NCI-H187 (cell line): ENCODE measurements at regions not wholly inside any gene's neighbourhood (a gene's known extent, or its start where the extent isn't known, plus 50 kb on each side); places are given as distances from the start of the nearest gene placed in this dataset.

Experiments used
- DNase-seq, 2 experiments: peaks; one replicate each; lab custom pipeline; 2025; lab: John Stamatoyannopoulos, UW

- DNase-seq = no peak
Measured at GRCh38 chr5:88487066-88487465, 218.4 kb upstream of the TMEM161B start.

DNA sequence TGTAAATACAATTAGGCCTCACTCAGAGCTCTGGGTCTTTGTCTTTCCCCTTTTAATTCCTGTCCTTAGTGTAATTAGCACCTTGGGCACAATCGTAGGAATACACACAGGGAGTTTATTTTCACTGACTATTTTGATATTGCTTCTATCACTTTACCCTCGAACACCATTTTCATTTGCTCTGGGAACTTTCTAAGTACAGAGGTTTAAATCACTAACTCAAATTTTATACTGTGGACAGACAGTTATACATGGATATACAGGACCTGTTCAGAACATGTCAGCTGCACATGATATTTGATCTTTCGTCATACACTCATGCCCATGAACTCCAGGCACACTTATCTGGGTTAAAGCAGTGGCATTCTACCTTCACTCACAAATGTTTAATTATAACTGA lies 217.8 kb upstream of the TMEM161B start:
- no peak for DNase-seq

- DNase-seq = no peak
Measured at GRCh38 chr5:88485531-88485930, 216.9 kb upstream of the TMEM161B start.

- DNase-seq = no peak
Measured at GRCh38 chr5:88483964-88484672, 215.5 kb upstream of the TMEM161B start.

DNA sequence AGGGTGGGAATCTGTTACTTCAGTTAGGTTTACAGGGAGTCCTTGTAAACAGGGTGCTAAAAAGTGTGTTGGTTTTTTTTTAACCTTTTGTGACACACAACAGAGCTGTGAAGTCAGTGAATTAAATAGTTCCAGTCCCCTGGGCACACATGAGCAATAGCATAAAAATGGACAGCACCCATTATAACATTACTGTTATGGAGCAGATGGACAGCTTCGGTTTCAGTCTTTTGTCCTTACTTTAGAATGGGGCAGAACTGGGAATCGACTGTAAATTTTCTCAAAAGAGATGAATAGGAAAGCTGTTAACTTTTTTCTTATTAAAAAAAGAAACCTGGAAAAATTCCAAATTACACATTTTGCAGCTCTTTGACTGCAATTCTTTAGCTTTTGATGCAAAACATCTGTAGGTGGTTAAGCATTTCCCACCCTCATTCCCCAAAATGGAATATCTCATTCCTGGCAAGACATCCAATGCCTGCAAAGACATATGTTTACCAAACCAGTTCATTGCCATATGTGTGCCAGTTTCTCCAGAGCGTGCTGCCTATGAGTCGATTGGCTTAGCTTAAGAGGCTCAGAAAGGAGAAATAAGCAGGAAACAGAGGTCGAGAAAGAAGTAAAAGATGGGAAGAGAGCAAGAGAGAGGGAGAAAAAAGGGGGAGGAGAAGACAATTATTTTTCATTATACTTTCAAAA lies 212.3 kb upstream of the TMEM161B start:
- DNase-seq = no peak

DNA sequence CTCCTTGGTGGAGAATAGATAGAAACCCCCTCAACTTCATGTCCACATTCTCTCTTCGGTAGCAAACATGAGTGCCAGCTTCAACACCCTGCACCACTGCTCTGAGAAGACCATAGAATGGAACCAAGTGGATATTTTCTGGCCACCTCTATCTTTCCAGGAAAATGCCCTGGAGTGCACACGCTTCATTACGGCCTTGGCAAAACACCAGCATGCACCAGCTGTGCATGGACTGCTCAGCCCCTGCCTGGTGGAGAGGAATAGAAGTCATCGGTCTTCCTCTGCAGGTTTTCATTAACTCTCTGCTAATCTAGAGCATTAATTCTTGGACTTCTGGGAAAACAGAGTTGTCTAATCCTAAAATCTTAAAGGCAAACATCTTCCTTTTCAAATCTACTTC lies 211.6 kb upstream of the TMEM161B start:
- DNase-seq = no peak

- no peak for DNase-seq
Measured at GRCh38 chr5:88474574-88474973, 205.9 kb upstream of the TMEM161B start.

- no peak for DNase-seq
Measured at GRCh38 chr5:88470745-88471144, 202.1 kb upstream of the TMEM161B start.

DNA sequence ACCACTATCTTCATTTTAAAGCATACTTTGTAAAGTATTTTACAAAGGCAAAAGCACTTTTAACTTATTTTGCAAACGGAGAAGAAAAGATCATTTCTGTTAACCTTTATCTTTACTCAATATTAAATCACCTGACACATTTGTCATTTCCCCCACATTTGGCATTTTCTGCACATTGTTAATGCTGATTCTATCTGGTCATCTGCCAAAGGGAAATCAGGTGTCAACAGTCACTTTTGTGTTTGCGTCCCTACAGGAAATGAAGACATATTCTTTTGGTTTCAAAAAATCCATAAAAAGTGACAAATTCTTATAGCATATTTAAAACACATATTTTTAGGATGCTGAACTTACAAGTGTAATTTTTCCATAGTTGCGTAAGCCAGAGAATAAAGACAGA lies 191.3 kb upstream of the TMEM161B start:
- DNase-seq = no peak

- no peak for DNase-seq
Measured at GRCh38 chr5:88452820-88453219, 184.2 kb upstream of the TMEM161B start.

DNA sequence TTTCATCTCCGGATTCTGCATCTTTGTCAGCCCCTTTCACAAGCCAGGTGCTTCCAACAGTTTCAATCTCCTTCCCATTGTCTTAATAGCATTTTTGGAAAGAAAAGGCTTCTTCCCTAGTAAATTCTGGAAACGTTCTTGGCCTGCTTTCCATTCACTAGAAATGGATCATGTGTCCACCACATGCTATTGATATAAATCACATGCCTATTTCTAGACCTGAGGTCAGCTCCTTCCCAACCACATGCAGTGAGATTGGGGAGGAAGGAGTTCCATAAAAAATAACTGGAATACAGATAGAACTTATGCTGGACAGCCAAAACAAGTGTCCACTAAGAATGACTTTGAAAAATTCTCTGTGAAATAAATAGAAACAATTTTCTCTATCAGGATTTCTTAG lies 181.6 kb upstream of the TMEM161B start:
- no peak for DNase-seq

- no peak for DNase-seq
Measured at GRCh38 chr5:88438006-88438405, 169.4 kb upstream of the TMEM161B start.

DNA sequence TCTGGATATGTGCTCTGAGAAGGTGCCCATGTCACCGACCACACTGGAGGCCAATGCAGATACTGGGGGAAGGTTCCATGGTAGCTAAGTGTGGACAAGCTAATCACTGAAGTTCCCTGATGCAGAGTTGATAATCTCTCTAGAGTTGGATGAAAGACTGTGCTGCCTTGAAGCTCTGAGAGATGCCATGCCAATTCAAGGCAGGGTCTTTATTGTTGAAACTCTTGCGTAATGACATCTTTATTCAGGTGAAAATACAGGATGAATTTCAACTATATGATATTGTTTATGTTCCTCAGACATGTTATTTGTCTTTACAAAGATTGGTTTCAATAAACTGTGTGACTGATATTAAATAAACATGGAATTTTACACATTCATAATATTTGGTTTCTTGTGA lies 167.6 kb upstream of the TMEM161B start:
- no peak for DNase-seq

- DNase-seq = no peak
Measured at GRCh38 chr5:88428633-88429032, 160.0 kb upstream of the TMEM161B start.

DNA sequence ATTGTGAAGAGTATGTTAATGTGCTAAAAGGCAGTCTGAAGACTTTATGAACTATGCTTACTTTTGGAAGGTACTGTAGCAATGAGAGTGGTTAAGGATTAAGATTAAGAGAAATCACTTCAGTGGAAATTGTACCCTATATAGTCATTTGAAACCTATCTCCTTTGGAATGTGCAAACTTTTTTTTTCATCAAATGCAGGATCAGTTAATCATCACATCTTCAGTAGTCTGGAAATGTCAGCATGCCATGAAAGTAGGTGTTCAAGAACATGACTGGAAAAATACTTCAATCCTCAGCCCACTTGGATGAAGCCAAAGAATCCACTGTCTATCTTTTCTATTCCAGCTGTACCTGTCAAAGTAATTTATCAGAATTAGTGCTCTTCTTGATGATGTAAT lies 157.8 kb upstream of the TMEM161B start:
- DNase-seq = no peak

DNA sequence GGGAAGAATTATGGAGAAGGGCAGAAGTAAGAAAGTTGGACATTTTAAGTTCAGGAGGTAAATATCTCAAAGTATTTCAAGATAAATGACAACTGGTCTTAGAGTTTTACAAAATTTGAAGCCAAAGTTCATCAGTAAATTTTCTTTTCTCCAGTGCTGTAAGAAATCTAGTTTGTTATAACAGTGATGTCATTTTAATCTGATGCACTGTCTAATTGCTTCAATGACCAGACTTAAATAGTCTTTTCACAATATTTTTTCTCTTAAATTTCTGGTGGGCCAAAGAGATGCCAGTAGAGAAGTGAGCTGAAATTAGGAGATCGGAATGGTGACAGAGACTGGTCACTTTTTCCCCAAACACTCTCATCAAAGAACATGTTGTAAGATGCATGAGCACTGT lies 156.5 kb upstream of the TMEM161B start:
- no peak for DNase-seq

DNA sequence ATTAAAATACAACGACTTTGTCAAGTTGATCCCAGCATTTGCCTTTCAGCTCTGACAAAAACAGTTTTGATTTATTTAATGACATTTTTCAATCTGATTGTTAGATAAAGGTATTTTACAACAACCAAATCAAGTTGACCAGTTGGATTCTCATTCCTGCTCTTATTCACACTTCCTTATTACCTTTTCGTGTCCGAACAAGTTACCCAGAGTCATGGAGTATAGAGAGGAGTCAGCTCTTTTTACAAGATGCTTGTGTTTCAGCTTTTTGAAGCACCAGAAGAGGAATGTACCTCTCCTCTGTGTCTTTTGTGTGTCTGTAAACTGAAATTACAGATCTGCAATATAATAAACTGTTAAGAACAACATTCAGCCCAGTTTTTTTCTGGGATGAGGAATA lies 151.3 kb upstream of the TMEM161B start:
- no peak for DNase-seq

GRCh38 chr5:88407341-88407740 lies 138.7 kb upstream of the TMEM161B start:
- no peak for DNase-seq

DNA sequence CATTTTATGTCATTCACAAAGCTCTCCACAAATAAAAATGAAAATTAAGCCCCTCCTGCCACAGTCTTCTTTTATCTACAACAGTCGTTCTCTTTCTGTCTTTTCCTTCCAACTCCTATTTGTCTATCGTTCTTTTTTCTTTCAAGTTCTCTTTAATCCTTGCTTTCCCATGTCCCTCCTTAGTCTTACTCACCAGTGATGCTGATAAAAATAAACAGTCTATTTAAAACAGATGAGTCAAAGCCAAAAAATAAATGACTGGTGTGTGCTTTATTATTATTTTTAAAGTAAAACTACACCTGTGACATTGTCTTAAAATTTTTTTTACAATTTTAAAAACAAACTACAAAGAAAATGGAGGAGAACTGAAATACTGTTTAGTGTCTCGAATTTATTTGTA lies 137.1 kb upstream of the TMEM161B start:
- no peak for DNase-seq

GRCh38 chr5:88404405-88404804 lies 135.8 kb upstream of the TMEM161B start:
- DNase-seq = no peak

- DNase-seq = no peak
Measured at GRCh38 chr5:88401686-88402085, 133.0 kb upstream of the TMEM161B start.

- no peak for DNase-seq
Measured at GRCh38 chr5:88401228-88401627, 132.6 kb upstream of the TMEM161B start.

- DNase-seq = no peak
Measured at GRCh38 chr5:88399561-88399960, 130.9 kb upstream of the TMEM161B start.

GRCh38 chr5:88398316-88398715 lies 129.7 kb upstream of the TMEM161B start:
- no peak for DNase-seq
